ENCODE measurements at regions not wholly inside any gene's neighbourhood (a gene's known extent, or its start where the extent isn't known, plus 50 kb on each side); places are given as distances from the start of the nearest gene placed in this dataset.

GRCh38 chr4:189514209-189514608 lies 426.5 kb upstream of the FRG1 start (continued):
- TF ChIP-seq ZBTB33 (IDR thresholded peaks at IDR 0.05; ENCODE audit: extremely low read depth, insufficient replicate concordance, low read length) (no peak), ZFX (IDR thresholded peaks at IDR 0.05) (no peak)

GRCh38 chr4:189516902-189517301 lies 423.8 kb upstream of the FRG1 start:
- Histone ChIP-seq H3K27me3 (ENCODE audit: insufficient read depth, low read length) (no peaks in the 10 kb centered on the region), H3K27ac (ENCODE audit: low read depth, low read length) (no peak overlapping the region), H3K9me2 (ENCODE audit: insufficient read depth) (no peaks in the 10 kb centered on the region), H3K9ac (ENCODE audit: low read length) (no peak overlapping the region), H4K20me1 (ENCODE audit: insufficient read depth) (no peaks in the 10 kb centered on the region; the same call in 1 of the 2 replicates), H3K36me3 (ENCODE audit: control insufficient read depth in 1 of 2, insufficient read depth in 2 of 2, low read length in 2 of 2) (no peaks in the 10 kb centered on the region), H3K9me3 (ENCODE audit: control insufficient read depth in 1 of 2, insufficient read depth in 1 of 2, low read depth in 1 of 2, low read length in 2 of 2) (no peaks in the 10 kb centered on the region), H3K79me2 (ENCODE audit: insufficient read depth, low read length) (no peaks in the 10 kb centered on the region), H2AFZ (ENCODE audit: low read depth, low read length, poor library complexity, severe bottlenecking) (no peak overlapping the region), H3K4me2 (ENCODE audit: low read length) (no peak overlapping the region), H3K4me3 (replicated peaks in 1 of 2; ENCODE audit: low read depth in 1 of 2, low read length in 2 of 2) (no peak overlapping the region), H3K4me1 (ENCODE audit: control insufficient read depth in 1 of 2, insufficient read depth in 2 of 2, low read length in 2 of 2) (no peaks in the 10 kb centered on the region)
- intact Hi-C loops (cut with micrococcal nuclease): no loop called here
- CTCF ChIA-PET: no interaction called here
- no peak for DNase-seq (ENCODE audit: low read depth, low spot score)
- no TSS peak for BruUV-seq (replicated peaks)
- RAD21 ChIA-PET (ENCODE audit: low non-redundant PET in 1 of 2, low total read pairs in 2 of 2, uncharacterized antibody in 2 of 2, unreplicated experiment in 2 of 2): no interaction called here
- TF ChIP-seq ZFX (IDR thresholded peaks at IDR 0.05): no peak
- no peak for TF ChIP-seq RAD21 (IDR thresholded peaks at IDR 0.05; ENCODE audit: low read depth)
- TF ChIP-seq REST (IDR thresholded peaks at IDR 0.05; ENCODE audit: low read depth): no peak
- no peak for TF ChIP-seq JUND (IDR thresholded peaks at IDR 0.05)
- TF ChIP-seq ZNF274 (IDR thresholded peaks at IDR 0.05; ENCODE audit: low read depth, low read length): no peak
- no peak for TF ChIP-seq ATF3 (IDR thresholded peaks at IDR 0.05)
- TF ChIP-seq CTCF (IDR thresholded peaks at IDR 0.05 in 2 of 3, conservative IDR thresholded peaks at IDR 0.05 in 1 of 3; ENCODE audit: borderline replicate concordance in 1 of 3, insufficient read depth in 1 of 3, low read depth in 2 of 3, low read length in 2 of 3): no peak
- no peak for TF ChIP-seq POLR2A (IDR thresholded peaks at IDR 0.05; ENCODE audit: borderline replicate concordance, extremely low read depth, insufficient read depth, insufficient read length)
- no peak for TF ChIP-seq ELF1 (IDR thresholded peaks at IDR 0.05; ENCODE audit: borderline replicate concordance, low read depth)
- no peak for TF ChIP-seq MAX (IDR thresholded peaks at IDR 0.05)
- no peak for TF ChIP-seq SP1 (IDR thresholded peaks at IDR 0.05; ENCODE audit: low read depth)
- TF ChIP-seq SRF (IDR thresholded peaks at IDR 0.05; ENCODE audit: low read depth): no peak
- TF ChIP-seq TCF7L2 (IDR thresholded peaks at IDR 0.05; ENCODE audit: borderline replicate concordance, extremely low read depth, insufficient read depth, insufficient read length): no peak
- TF ChIP-seq SIN3A (IDR thresholded peaks at IDR 0.05; ENCODE audit: low read depth): no peak
- TF ChIP-seq EGR1 (IDR thresholded peaks at IDR 0.05; ENCODE audit: low read depth): no peak
- TF ChIP-seq EZH2 (IDR thresholded peaks at IDR 0.05): no peak
- TF ChIP-seq POLR2AphosphoS5 (IDR thresholded peaks at IDR 0.05; ENCODE audit: low read depth, low read length): no peak
- TF ChIP-seq EZH2phosphoT487 (IDR thresholded peaks at IDR 0.05; ENCODE audit: borderline replicate concordance): no peak
- no peak for TF ChIP-seq CBX3 (IDR thresholded peaks at IDR 0.05; ENCODE audit: low read depth)
- POLR2A ChIA-PET: no interaction called here
- ATAC-seq: no peak
